Activated CD8-positive, alpha-beta memory T cell treated with anti-CD3 and anti-CD28 coated beads for 36 hours (primary cell): ENCODE measurements at regions not wholly inside any gene's neighbourhood (a gene's known extent, or its start where the extent isn't known, plus 50 kb on each side); places are given as distances from the start of the nearest gene placed in this dataset.

Experiments
- CTCF ChIA-PET: fragments of 350-600 bp; sonication (Branson Sonifier 250); formaldehyde crosslinking; loops from one replicate; lab custom pipeline; 2021; ENCODE audit warnings: antibody characterized with exemption; lab: Charles Lee
- POLR2A ChIA-PET: fragments of 350-600 bp; sonication (Branson Sonifier 250); formaldehyde crosslinking; loops from one replicate; lab custom pipeline; 2021; ENCODE audit warnings: antibody characterized with exemption; lab: Charles Lee

- POLR2A ChIA-PET: no interaction called here
- CTCF ChIA-PET: no interaction called here
Observed at GRCh38 chr18:45353530-45353929, 261.7 kb upstream of the SLC14A2 start.

GRCh38 chr18:45355944-45356520 lies 259.2 kb upstream of the SLC14A2 start:
- POLR2A ChIA-PET: no interaction called here
- CTCF ChIA-PET: no interaction called here

GRCh38 chr18:45357686-45358470 lies 257.4 kb upstream of the SLC14A2 start:
- ChIA-PET CTCF (interaction anchor here (1.1 kb wide), 1 partner anchor 27 kb away, joined by 3 read pairs; no protein-coding TSS in a partner anchor), POLR2A (no interaction called here)

GRCh38 chr18:45359275-45360009 lies 255.8 kb upstream of the SLC14A2 start:
- POLR2A ChIA-PET: no interaction called here

GRCh38 chr18:45361125-45361851 lies 254.0 kb upstream of the SLC14A2 start:
- ChIA-PET CTCF (no interaction called here), POLR2A (no interaction called here)

More at GRCh38 chr18:45359275-45360009, 255.8 kb upstream of the SLC14A2 start:
- CTCF ChIA-PET: no interaction called here

- POLR2A ChIA-PET: no interaction called here
- CTCF ChIA-PET: no interaction called here
Observed at GRCh38 chr18:45363196-45363595, 252.1 kb upstream of the SLC14A2 start.

GRCh38 chr18:45365835-45366234 lies 249.4 kb upstream of the SLC14A2 start:
- ChIA-PET CTCF (interaction anchor here (0.7 kb wide), 1 partner anchor 41 kb away, joined by 4 read pairs; no protein-coding TSS in a partner anchor), POLR2A (no interaction called here)

- ChIA-PET CTCF (no interaction called here), POLR2A (no interaction called here)
Observed at GRCh38 chr18:45370255-45371010, 244.8 kb upstream of the SLC14A2 start.

- ChIA-PET POLR2A (no interaction called here), CTCF (no interaction called here)
Observed at GRCh38 chr18:45373286-45373880, 241.9 kb upstream of the SLC14A2 start.

- CTCF ChIA-PET: no interaction called here
- POLR2A ChIA-PET: no interaction called here
Observed at GRCh38 chr18:45374236-45374635, 241.0 kb upstream of the SLC14A2 start.

- CTCF ChIA-PET: no interaction called here
- POLR2A ChIA-PET: no interaction called here
Observed at GRCh38 chr18:45374878-45375630, 240.2 kb upstream of the SLC14A2 start.

GRCh38 chr18:45376193-45376592 lies 239.1 kb upstream of the SLC14A2 start:
- ChIA-PET POLR2A (no interaction called here), CTCF (no interaction called here)

- CTCF ChIA-PET: interaction anchor here (0.7 kb wide), 1 partner anchor 272 kb away, joined by 3 read pairs; no protein-coding TSS in a partner anchor
Observed at GRCh38 chr18:45378308-45378707, 237.0 kb upstream of the SLC14A2 start.

GRCh38 chr18:45378933-45379332 lies 236.3 kb upstream of the SLC14A2 start:
- ChIA-PET CTCF (no interaction called here), POLR2A (no interaction called here)

More at GRCh38 chr18:45378308-45378707, 237.0 kb upstream of the SLC14A2 start:
- POLR2A ChIA-PET: no interaction called here

- ChIA-PET POLR2A (no interaction called here), CTCF (no interaction called here)
Observed at GRCh38 chr18:45379903-45380302, 235.4 kb upstream of the SLC14A2 start.

- CTCF ChIA-PET: no interaction called here
- POLR2A ChIA-PET: no interaction called here
Observed at GRCh38 chr18:45381282-45381681, 234.0 kb upstream of the SLC14A2 start.

- ChIA-PET CTCF (no interaction called here), POLR2A (no interaction called here)
Observed at GRCh38 chr18:45383228-45383627, 232.0 kb upstream of the SLC14A2 start.
